ENCODE measurements at regions not wholly inside any gene's neighbourhood (a gene's known extent, or its start where the extent isn't known, plus 50 kb on each side); places are given as distances from the start of the nearest gene placed in this dataset.

- no peak for TF ChIP-seq CTCF (IDR thresholded peaks at IDR 0.05; ENCODE audit: control extremely low read depth, extremely low read depth)
- Histone ChIP-seq H3K27ac (ENCODE audit: low read depth in 1 of 2, low read length in 1 of 2) (no peak overlapping the region), H3K4me3 (no peak overlapping the region), H3K9me3 (ENCODE audit: control insufficient read depth in 4 of 4, insufficient read depth in 3 of 4, low read length in 3 of 4) (no peaks in the 10 kb centered on the region), H3K36me3 (ENCODE audit: control insufficient read depth in 4 of 4, insufficient read depth in 4 of 4, low read length in 4 of 4) (no peaks in the 10 kb centered on the region), H3K4me1 (ENCODE audit: control insufficient read depth in 5 of 5, insufficient read depth in 5 of 5, low read length in 5 of 5) (peaks cover 0 to 21% (median 11%) of the 10 kb centered on the region in 5 donors), H3K27me3 (ENCODE audit: control insufficient read depth in 3 of 3, insufficient read depth in 3 of 3, low read length in 2 of 3) (no peaks in the 10 kb centered on the region), H3K9ac (ENCODE audit: insufficient read depth in 1 of 2, low read length in 2 of 2) (no peak overlapping the region)
- no peak for ATAC-seq (ENCODE audit: insufficient read depth, low FRiP score)
- WGBS, 2 donors, result 86 to 87% methylated on average over 2 of the region's 2 CpGs
- DNase-seq, result no peak
Observed at GRCh38 chr2:223541546-223541945, 60.6 kb downstream of the SCG2 start.

DNA sequence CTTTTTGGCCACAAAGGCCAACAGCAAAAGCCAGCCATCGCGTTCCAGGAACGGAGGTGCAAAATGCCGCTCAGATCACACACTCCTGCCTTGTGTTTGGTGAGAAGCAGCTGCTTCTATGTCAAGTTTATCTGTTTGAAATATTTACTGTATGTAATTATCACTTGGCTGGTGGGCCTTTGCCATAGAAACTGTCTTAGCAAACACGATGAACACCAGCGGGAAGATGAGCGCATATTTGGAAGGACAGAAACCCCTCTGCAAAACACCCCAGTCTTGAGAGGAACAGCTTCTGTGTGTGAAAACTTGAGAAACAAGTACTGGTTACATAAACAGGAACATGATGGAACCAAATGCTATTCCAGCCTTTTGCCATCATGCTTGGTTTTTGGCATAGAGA lies 59.7 kb downstream of the SCG2 start:
- no peaks in the 10 kb centered on the region for H3K36me3 ChIP-seq (ENCODE audit: control insufficient read depth in 4 of 4, insufficient read depth in 4 of 4, low read length in 4 of 4)
- no peaks in the 10 kb centered on the region for H3K9me3 ChIP-seq (ENCODE audit: control insufficient read depth in 4 of 4, insufficient read depth in 3 of 4, low read length in 3 of 4)
- TF ChIP-seq CTCF (IDR thresholded peaks at IDR 0.05; ENCODE audit: control extremely low read depth, extremely low read depth), result no peak
- peaks cover 0 to 19% (median 11%) of the 10 kb centered on the region in 5 donors for H3K4me1 ChIP-seq (ENCODE audit: control insufficient read depth in 5 of 5, insufficient read depth in 5 of 5, low read length in 5 of 5)
- H3K27me3 ChIP-seq (ENCODE audit: control insufficient read depth in 3 of 3, insufficient read depth in 3 of 3, low read length in 2 of 3), result no peaks in the 10 kb centered on the region
- DNase-seq, result peak in 1 of 3 donors; percentile 10
- ATAC-seq (ENCODE audit: insufficient read depth, low FRiP score), result no peak
- H3K9ac ChIP-seq (ENCODE audit: insufficient read depth in 1 of 2, low read length in 2 of 2), result no peak overlapping the region
- H3K27ac ChIP-seq (ENCODE audit: low read depth in 1 of 2, low read length in 1 of 2), result no peak overlapping the region
- H3K4me3 ChIP-seq, result no peak overlapping the region
- 81 to 91% methylated on average over 7 of the region's 7 CpGs for WGBS, 2 donors

GRCh38 chr2:223545406-223545805 lies 56.8 kb downstream of the SCG2 start:
- TF ChIP-seq CTCF (IDR thresholded peaks at IDR 0.05; ENCODE audit: control extremely low read depth, extremely low read depth), result no peak

DNA sequence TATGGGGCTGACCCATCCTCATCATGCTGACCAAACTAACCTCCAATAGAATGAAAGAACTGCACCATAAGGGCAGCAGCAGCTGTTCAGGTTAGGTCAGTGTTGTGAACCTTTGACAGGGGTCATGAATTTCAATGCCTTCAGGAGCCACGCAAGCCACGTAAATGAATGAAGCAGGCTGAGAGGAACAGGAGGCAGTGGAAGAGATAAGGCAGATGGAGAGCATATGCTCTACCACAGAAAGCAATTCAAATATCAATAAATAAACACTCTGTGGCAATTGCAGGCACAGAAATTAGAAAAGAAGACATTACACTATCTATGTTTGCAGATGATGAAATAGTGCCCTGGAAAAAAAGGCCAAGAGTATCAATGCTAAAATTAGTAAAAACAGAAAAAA lies 56.3 kb downstream of the SCG2 start:
- no peak for TF ChIP-seq CTCF (IDR thresholded peaks at IDR 0.05; ENCODE audit: control extremely low read depth, extremely low read depth)
- H3K9ac ChIP-seq (ENCODE audit: insufficient read depth in 1 of 2, low read length in 2 of 2), result no peak overlapping the region
- H3K4me1 ChIP-seq (ENCODE audit: control insufficient read depth in 5 of 5, insufficient read depth in 5 of 5, low read length in 5 of 5), result no peaks in the 10 kb centered on the region
- WGBS, 2 donors, result 40 to 54% methylated on average over 2 of the region's 2 CpGs
- H3K27me3 ChIP-seq (ENCODE audit: control insufficient read depth in 3 of 3, insufficient read depth in 3 of 3, low read length in 2 of 3), result no peaks in the 10 kb centered on the region
- H3K36me3 ChIP-seq (ENCODE audit: control insufficient read depth in 4 of 4, insufficient read depth in 4 of 4, low read length in 4 of 4), result no peaks in the 10 kb centered on the region
- ATAC-seq (ENCODE audit: insufficient read depth, low FRiP score), result no peak
- H3K9me3 ChIP-seq (ENCODE audit: control insufficient read depth in 4 of 4, insufficient read depth in 3 of 4, low read length in 3 of 4), result peaks cover 0 to 4% (median 0%) of the 10 kb centered on the region in 4 donors
- no peak overlapping the region for H3K27ac ChIP-seq (ENCODE audit: low read depth in 1 of 2, low read length in 1 of 2)
- no peak for DNase-seq
- no peak overlapping the region for H3K4me3 ChIP-seq

More at GRCh38 chr2:223545406-223545805, 56.8 kb downstream of the SCG2 start:
- H3K4me1 ChIP-seq (ENCODE audit: control insufficient read depth in 5 of 5, insufficient read depth in 5 of 5, low read length in 5 of 5), result no peaks in the 10 kb centered on the region
- no peak overlapping the region for H3K4me3 ChIP-seq
- no peaks in the 10 kb centered on the region for H3K36me3 ChIP-seq (ENCODE audit: control insufficient read depth in 4 of 4, insufficient read depth in 4 of 4, low read length in 4 of 4)
- 50 to 64% methylated on average over 2 of the region's 2 CpGs for WGBS, 2 donors
- H3K9ac ChIP-seq (ENCODE audit: insufficient read depth in 1 of 2, low read length in 2 of 2), result no peak overlapping the region
- H3K27ac ChIP-seq (ENCODE audit: low read depth in 1 of 2, low read length in 1 of 2), result no peak overlapping the region
- DNase-seq (no peak), ATAC-seq (ENCODE audit: insufficient read depth, low FRiP score) (no peak)
- no peaks in the 10 kb centered on the region for H3K27me3 ChIP-seq (ENCODE audit: control insufficient read depth in 3 of 3, insufficient read depth in 3 of 3, low read length in 2 of 3)
- H3K9me3 ChIP-seq (ENCODE audit: control insufficient read depth in 4 of 4, insufficient read depth in 3 of 4, low read length in 3 of 4), result peaks cover 0 to 4% (median 0%) of the 10 kb centered on the region in 4 donors

Data from lung (tissue), 11 donors.